SK-N-SH (cell line): ENCODE measurements at regions not wholly inside any gene's neighbourhood (a gene's known extent, or its start where the extent isn't known, plus 50 kb on each side); places are given as distances from the start of the nearest gene placed in this dataset.

Experiments used
- CTCF ChIA-PET: fragments of 300-600, 350-600 bp; formaldehyde crosslinking; extraction: SDS; loops from one replicate; lab custom pipeline; 2021; lab: Yijun Ruan, JAX
- POLR2A ChIA-PET: fragments of 350-600 bp; sonication (Branson Sonifier 250); formaldehyde crosslinking; extraction: SDS; loops from one replicate; lab custom pipeline; 2020; ENCODE audit warnings: antibody characterized with exemption, inconsistent platforms; lab: Yijun Ruan, JAX
- DNase-seq: peaks from one replicate; pipeline ENCODE4 v3.0.0; 2012
- H2AFZ ChIP-seq: fragments of 200-600 bp; sonication (generic); 2 replicates; pipeline ENCODE4 v1.8.1; 2016; ENCODE audit warnings: antibody characterized with exemption, mild to moderate bottlenecking, low read depth
- H3F3A ChIP-seq: fragments of 200-600 bp; sonication (generic); replicated peaks from 2 replicates; pipeline ENCODE3; 2016; ENCODE audit warnings: antibody characterized with exemption, mild to moderate bottlenecking; ENCODE audit not compliant: insufficient read depth
- H3K27ac ChIP-seq, 2 experiments: fragments of 200-500 bp in 1 of 2; fragments of 200-600 bp in 1 of 2; sonication (Bioruptor generic) in 1 of 2; sonication (generic), shearing (Covaris generic) in 1 of 2; 2 replicates each; pipeline versions ENCODE4 v1.5.1 to v1.6.1; 2014 to 2016; ENCODE audit warnings: low read depth in 2 of 2, inconsistent platforms in 1 of 2, low read length in 1 of 2, mild to moderate bottlenecking in 1 of 2, mixed read lengths in 1 of 2
- H3K27me3 ChIP-seq: fragments of 200-600 bp; sonication (generic), shearing (Covaris generic); 2 replicates; pipeline ENCODE4 v1.6.1; 2016; ENCODE audit warnings: mixed run types; ENCODE audit not compliant: insufficient read depth
- H3K36me3 ChIP-seq, 2 experiments: fragments of 200-500 bp in 1 of 2; fragments of 200-600 bp in 1 of 2; sonication (Bioruptor generic) in 1 of 2; sonication (generic) in 1 of 2; replicated peaks in 1 of 2; 2 replicates each; pipeline versions ENCODE3 to v1.5.1; 2014 to 2016; ENCODE audit warnings: low read length in 1 of 2, mild to moderate bottlenecking in 1 of 2; ENCODE audit not compliant: insufficient read depth in 2 of 2, control insufficient read depth in 1 of 2
- H3K4me1 ChIP-seq, 2 experiments: fragments of 200-500 bp in 1 of 2; fragments of 200-600 bp in 1 of 2; sonication (Bioruptor generic) in 1 of 2; sonication (generic), shearing (Covaris generic) in 1 of 2; 2 replicates each; pipeline versions ENCODE4 v1.5.1 to v1.6.1; 2014 to 2016; ENCODE audit warnings: low read depth in 1 of 2, low read length in 1 of 2, mixed run types in 1 of 2; ENCODE audit not compliant: insufficient read depth in 2 of 2, control insufficient read depth in 1 of 2
- H3K4me2 ChIP-seq: fragments of 200-600 bp; sonication (generic), shearing (Covaris generic); 2 replicates; pipeline ENCODE4 v1.6.1; 2017; ENCODE audit warnings: mixed run types
- H3K4me3 ChIP-seq, 2 experiments: fragments of 200-500 bp in 1 of 2; fragments of 200-600 bp in 1 of 2; sonication (Bioruptor generic) in 1 of 2; sonication (generic), shearing (Covaris generic) in 1 of 2; 2 replicates each; pipeline versions ENCODE4 v1.5.1 to v1.8.1; 2014 to 2016; ENCODE audit warnings: low read depth in 2 of 2, inconsistent platforms in 1 of 2, low read length in 1 of 2, mild to moderate bottlenecking in 1 of 2, mixed read lengths in 1 of 2, moderate library complexity in 1 of 2
- H3K79me2 ChIP-seq: fragments of 200-600 bp; sonication (generic); 2 replicates; pipeline ENCODE4 v1.8.1; 2017; ENCODE audit warnings: mild to moderate bottlenecking; ENCODE audit not compliant: insufficient read depth
- H3K9ac ChIP-seq: fragments of 200-600 bp; sonication (generic); 2 replicates; pipeline ENCODE4 v1.6.1; 2017; ENCODE audit warnings: mixed run types
- H3K9me2 ChIP-seq: fragments of 200-600 bp; sonication (generic); 2 replicates; pipeline ENCODE4 v1.6.1; 2017; ENCODE audit warnings: mixed run types
- H3K9me3 ChIP-seq: fragments of 200-600 bp; sonication (generic); 2 replicates; pipeline ENCODE4 v1.6.1; 2017; ENCODE audit warnings: mixed run types, mild to moderate bottlenecking, moderate library complexity
- H4K20me1 ChIP-seq: fragments of 200-600 bp; sonication (generic); 2 replicates; pipeline ENCODE4 v1.6.1; 2017; ENCODE audit warnings: mild to moderate bottlenecking, mixed run types; ENCODE audit not compliant: insufficient read depth
- CHD2 ChIP-seq: fragments of 150-350 bp; IDR thresholded peaks from 2 replicates; pipeline ENCODE4 v1.6.1; 2018; ENCODE audit warnings: low read length; ENCODE audit not compliant: partially characterized antibody
- ELF1 ChIP-seq: IDR thresholded peaks from 2 replicates; pipeline ENCODE4 v1.4.0; 2012
- EP300 ChIP-seq, 2 experiments: IDR thresholded peaks; 2 replicates each; pipeline versions ENCODE4 v1.4.0 to v1.6.1; 2012; ENCODE audit warnings: borderline replicate concordance in 1 of 2, low read depth in 1 of 2, low read length in 1 of 2
- FOSL2 ChIP-seq: IDR thresholded peaks from 2 replicates; pipeline ENCODE4 v1.4.0; 2012; ENCODE audit warnings: low read depth, mild to moderate bottlenecking, moderate library complexity, borderline replicate concordance
- GABPA ChIP-seq: IDR thresholded peaks from 2 replicates; pipeline ENCODE4 v1.4.0; 2012; ENCODE audit warnings: low read depth, mild to moderate bottlenecking
- GATA2 ChIP-seq: sonication (generic); formaldehyde crosslinking; IDR thresholded peaks from 2 replicates; pipeline ENCODE4 v1.5.0; 2020; ENCODE audit warnings: mild to moderate bottlenecking, missing genetic modification reagents
- MAX ChIP-seq: IDR thresholded peaks from 2 replicates; pipeline ENCODE4 v1.4.0; 2012; ENCODE audit warnings: low read depth
- MEF2A ChIP-seq: IDR thresholded peaks from 2 replicates; pipeline ENCODE4 v1.4.0; 2012; ENCODE audit warnings: low read depth, borderline replicate concordance
- NFIC ChIP-seq: IDR thresholded peaks from 2 replicates; pipeline ENCODE4 v1.4.0; 2012; ENCODE audit warnings: borderline replicate concordance
- NRF1 ChIP-seq: IDR thresholded peaks from 2 replicates; pipeline ENCODE4 v1.6.1; 2012; ENCODE audit warnings: low read depth, mild to moderate bottlenecking, low read length
- POLR2AphosphoS5 ChIP-seq: IDR thresholded peaks from 2 replicates; pipeline ENCODE4 v1.6.1; 2012; ENCODE audit warnings: low read depth, low read length
- RAD21 ChIP-seq: IDR thresholded peaks from 2 replicates; pipeline ENCODE4 v1.6.1; 2012; ENCODE audit warnings: mild to moderate bottlenecking, low read length
- RXRA ChIP-seq: IDR thresholded peaks from 2 replicates; pipeline ENCODE4 v1.4.0; 2012; ENCODE audit warnings: low read depth, mild to moderate bottlenecking, borderline replicate concordance
- TAF1 ChIP-seq: IDR thresholded peaks from 2 replicates; pipeline ENCODE4 v1.6.1; 2012; ENCODE audit warnings: low read depth, mild to moderate bottlenecking, low read length, moderate library complexity, borderline replicate concordance
- YY1 ChIP-seq: IDR thresholded peaks from 2 replicates; pipeline ENCODE4 v1.4.0; 2012; ENCODE audit warnings: low read depth, mild to moderate bottlenecking
- WGBS: methylation state at CpG from one replicate; pipeline ENCODE4 v1.1.6; 2017; ENCODE audit warnings: low lambda C conversion rate; 5-methylcytosine and 5-hydroxymethylcytosine counted together
- TF ChIP-seq, protein P1 (sequence below): fragments of 150-350 bp; IDR thresholded peaks from 2 replicates; pipeline ENCODE4 v1.6.1; 2016; ENCODE audit warnings: mild to moderate bottlenecking, low read depth, low read length
- TF ChIP-seq, protein P2 (sequence below): IDR thresholded peaks from 2 replicates; pipeline ENCODE4 v1.6.1; 2012; ENCODE audit warnings: mild to moderate bottlenecking, low read depth, low read length, moderate library complexity

- Histone ChIP-seq H3K36me3 (no peaks in the 10 kb centered on the region), H3K79me2 (no peaks in the 10 kb centered on the region), H3K27ac (no peak overlapping the region), H2AFZ (no peak overlapping the region), H4K20me1 (no peaks in the 10 kb centered on the region), H3K4me3 (no peak overlapping the region), H3K4me2 (no peak overlapping the region), H3K4me1 (no peaks in the 10 kb centered on the region), H3K9me2 (no peaks in the 10 kb centered on the region), H3K27me3 (no peaks in the 10 kb centered on the region), H3F3A (no peaks in the 10 kb centered on the region)
- WGBS, result 3% methylated on average over 6 of the region's 7 CpGs
- POLR2A ChIA-PET, result no interaction called here
- no peak for DNase-seq
- CTCF ChIA-PET, result no interaction called here
- TF ChIP-seq GABPA (no peak), GATA2 (CRISPR knock-in tag) (no peak), YY1 (no peak), EP300 (IDR thresholded peaks at IDR 0.05; ENCODE audit: borderline replicate concordance in 1 of 2, low read depth in 1 of 2, low read length in 1 of 2) (no peak), POLR2AphosphoS5 (no peak), RAD21 (no peak), ELF1 (no peak), FOSL2 (no peak), MEF2A (no peak), RXRA (no peak), TAF1 (no peak), NRF1 (no peak), NFIC (no peak), CHD2 (no peak), MAX (no peak)
- TF ChIP-seq, protein P1, sequence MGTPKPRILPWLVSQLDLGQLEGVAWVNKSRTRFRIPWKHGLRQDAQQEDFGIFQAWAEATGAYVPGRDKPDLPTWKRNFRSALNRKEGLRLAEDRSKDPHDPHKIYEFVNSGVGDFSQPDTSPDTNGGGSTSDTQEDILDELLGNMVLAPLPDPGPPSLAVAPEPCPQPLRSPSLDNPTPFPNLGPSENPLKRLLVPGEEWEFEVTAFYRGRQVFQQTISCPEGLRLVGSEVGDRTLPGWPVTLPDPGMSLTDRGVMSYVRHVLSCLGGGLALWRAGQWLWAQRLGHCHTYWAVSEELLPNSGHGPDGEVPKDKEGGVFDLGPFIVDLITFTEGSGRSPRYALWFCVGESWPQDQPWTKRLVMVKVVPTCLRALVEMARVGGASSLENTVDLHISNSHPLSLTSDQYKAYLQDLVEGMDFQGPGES, result no peak
- TF ChIP-seq, protein P2, sequence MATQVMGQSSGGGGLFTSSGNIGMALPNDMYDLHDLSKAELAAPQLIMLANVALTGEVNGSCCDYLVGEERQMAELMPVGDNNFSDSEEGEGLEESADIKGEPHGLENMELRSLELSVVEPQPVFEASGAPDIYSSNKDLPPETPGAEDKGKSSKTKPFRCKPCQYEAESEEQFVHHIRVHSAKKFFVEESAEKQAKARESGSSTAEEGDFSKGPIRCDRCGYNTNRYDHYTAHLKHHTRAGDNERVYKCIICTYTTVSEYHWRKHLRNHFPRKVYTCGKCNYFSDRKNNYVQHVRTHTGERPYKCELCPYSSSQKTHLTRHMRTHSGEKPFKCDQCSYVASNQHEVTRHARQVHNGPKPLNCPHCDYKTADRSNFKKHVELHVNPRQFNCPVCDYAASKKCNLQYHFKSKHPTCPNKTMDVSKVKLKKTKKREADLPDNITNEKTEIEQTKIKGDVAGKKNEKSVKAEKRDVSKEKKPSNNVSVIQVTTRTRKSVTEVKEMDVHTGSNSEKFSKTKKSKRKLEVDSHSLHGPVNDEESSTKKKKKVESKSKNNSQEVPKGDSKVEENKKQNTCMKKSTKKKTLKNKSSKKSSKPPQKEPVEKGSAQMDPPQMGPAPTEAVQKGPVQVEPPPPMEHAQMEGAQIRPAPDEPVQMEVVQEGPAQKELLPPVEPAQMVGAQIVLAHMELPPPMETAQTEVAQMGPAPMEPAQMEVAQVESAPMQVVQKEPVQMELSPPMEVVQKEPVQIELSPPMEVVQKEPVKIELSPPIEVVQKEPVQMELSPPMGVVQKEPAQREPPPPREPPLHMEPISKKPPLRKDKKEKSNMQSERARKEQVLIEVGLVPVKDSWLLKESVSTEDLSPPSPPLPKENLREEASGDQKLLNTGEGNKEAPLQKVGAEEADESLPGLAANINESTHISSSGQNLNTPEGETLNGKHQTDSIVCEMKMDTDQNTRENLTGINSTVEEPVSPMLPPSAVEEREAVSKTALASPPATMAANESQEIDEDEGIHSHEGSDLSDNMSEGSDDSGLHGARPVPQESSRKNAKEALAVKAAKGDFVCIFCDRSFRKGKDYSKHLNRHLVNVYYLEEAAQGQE, result no peak
- TF ChIP-seq, all 33 proteins: peak for 0
- H3K9ac ChIP-seq, result no peak overlapping the region
- H3K9me3 ChIP-seq, result no peaks in the 10 kb centered on the region
These were observed 942.9 kb downstream of the CDH18 start for GRCh38 chr5:19044931-19045695.
